RPMI8226 (cell line): ENCODE measurements at regions not wholly inside any gene's neighbourhood (a gene's known extent, or its start where the extent isn't known, plus 50 kb on each side); places are given as distances from the start of the nearest gene placed in this dataset.

Experiments
- DNase-seq: peaks from one replicate; pipeline ENCODE4 v3.0.0-alpha.2; 2015

- no peak for DNase-seq
Observed at GRCh38 chr9:119441338-119441737, 72.1 kb upstream of the BRINP1 start.

GRCh38 chr9:119436261-119436660 lies 67.0 kb upstream of the BRINP1 start:
- DNase-seq = no peak

- no peak for DNase-seq
Observed at GRCh38 chr9:119435076-119435475, 65.8 kb upstream of the BRINP1 start.

GRCh38 chr9:119432428-119432827 lies 63.2 kb upstream of the BRINP1 start:
- no peak for DNase-seq

- no peak for DNase-seq
Observed at GRCh38 chr9:119429302-119429701, 60.1 kb upstream of the BRINP1 start.

GRCh38 chr9:119420231-119420630 lies 51.0 kb upstream of the BRINP1 start:
- no peak for DNase-seq
